ENCODE measurements at regions not wholly inside any gene's neighbourhood (a gene's known extent, or its start where the extent isn't known, plus 50 kb on each side); places are given as distances from the start of the nearest gene placed in this dataset.

DNA sequence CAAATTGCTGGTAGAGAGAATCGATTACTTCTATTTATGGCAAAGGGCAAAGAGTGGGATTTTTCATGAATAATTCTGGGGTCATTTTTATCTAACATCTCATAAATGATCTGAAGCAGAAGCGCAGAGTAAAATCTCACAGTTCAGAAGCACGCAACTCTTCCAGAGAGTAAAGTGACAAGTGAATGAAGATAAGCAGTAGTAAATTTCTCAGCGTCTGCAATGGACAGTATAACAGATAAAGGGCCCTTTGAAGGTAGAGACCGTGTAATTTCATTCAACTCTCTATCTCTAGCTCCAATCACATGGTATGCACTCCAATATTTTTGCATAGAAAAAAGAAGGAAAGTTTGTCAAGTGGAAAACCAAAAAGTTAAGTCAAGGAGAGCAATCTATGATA is 521.1 kb upstream of the NECTIN3 start:
- TF ChIP-seq ELF4 (IDR thresholded peaks at IDR 0.05) = no peak
- TF ChIP-seq TARDBP (IDR thresholded peaks at IDR 0.05) = no peak
- no peak for TF ChIP-seq L3MBTL2 (conservative IDR thresholded peaks at IDR 0.05)
- no peak for TF ChIP-seq FOXA1 (IDR thresholded peaks at IDR 0.05)

All from HEK293T (cell line).